Activated naive CD8-positive, alpha-beta T cell treated with anti-CD3 and anti-CD28 coated beads, Interleukin-2, amount 10 ng/mL, durations not matched to agents 7 days and 5 days (primary cell): ENCODE measurements at regions not wholly inside any gene's neighbourhood (a gene's known extent, or its start where the extent isn't known, plus 50 kb on each side); places are given as distances from the start of the nearest gene placed in this dataset.

Source experiments
- ATAC-seq: fragments of 150-1000 bp; cut with Tn5 transposase; one replicate; pipeline ENCODE4 v1.10.0; 2021; ENCODE audit warnings: low read depth, moderate library complexity
- POLR2A ChIA-PET: fragments of 350-600 bp; sonication (Branson Sonifier 250); formaldehyde crosslinking; loops from one replicate; lab custom pipeline; 2021; ENCODE audit warnings: antibody characterized with exemption; lab: Charles Lee
- DNase-seq: peaks from one replicate; pipeline ENCODE4 v3.0.0; 2021
- H3K27ac Mint-ChIP-seq: one replicate; pipeline ENCODE4 v1.8.0; 2022; ENCODE audit warnings: mild to moderate bottlenecking, mixed read lengths
- H3K27me3 Mint-ChIP-seq: one replicate; pipeline ENCODE4 v1.8.0; 2022; ENCODE audit warnings: mild to moderate bottlenecking, moderate library complexity, mixed read lengths
- H3K36me3 Mint-ChIP-seq: one replicate; pipeline ENCODE4 v1.8.0; 2021; ENCODE audit warnings: mild to moderate bottlenecking, mixed read lengths
- H3K4me1 Mint-ChIP-seq: one replicate; pipeline ENCODE4 v1.8.0; 2021; ENCODE audit warnings: mixed read lengths
- H3K4me3 Mint-ChIP-seq: one replicate; pipeline ENCODE4 v1.8.0; 2022; ENCODE audit warnings: mild to moderate bottlenecking, moderate library complexity, mixed read lengths
- H3K9me3 Mint-ChIP-seq: one replicate; pipeline ENCODE4 v1.8.0; 2021; ENCODE audit warnings: mixed read lengths

DNA sequence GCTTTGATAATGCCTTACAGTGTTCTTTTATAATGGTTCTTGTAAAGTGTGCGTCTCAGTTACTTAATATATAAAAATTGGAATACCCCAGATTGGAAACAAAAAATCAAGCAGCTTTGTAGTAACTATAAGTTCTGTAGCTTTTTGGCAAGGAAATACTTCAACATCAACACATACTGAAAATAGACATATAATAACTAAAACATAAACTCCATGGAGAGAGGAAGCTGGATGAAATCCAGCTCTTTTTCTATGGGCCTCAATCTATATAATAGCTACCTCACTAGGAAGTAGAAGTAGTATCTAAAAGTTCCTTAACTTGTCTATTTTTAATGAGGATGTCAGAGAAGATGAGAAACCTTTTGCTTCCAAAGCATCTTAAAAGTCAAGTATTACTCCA, 313.3 kb upstream of the NFIA start:
- no peak for DNase-seq
- no peak for ATAC-seq
- Mint-ChIP-seq H3K27ac (no peak overlapping the region), H3K27me3 (no peaks in the 10 kb centered on the region), H3K4me3 (no peak overlapping the region), H3K9me3 (no peaks in the 10 kb centered on the region), H3K4me1 (no peaks in the 10 kb centered on the region), H3K36me3 (no peaks in the 10 kb centered on the region)
- POLR2A ChIA-PET = no interaction called here

DNA sequence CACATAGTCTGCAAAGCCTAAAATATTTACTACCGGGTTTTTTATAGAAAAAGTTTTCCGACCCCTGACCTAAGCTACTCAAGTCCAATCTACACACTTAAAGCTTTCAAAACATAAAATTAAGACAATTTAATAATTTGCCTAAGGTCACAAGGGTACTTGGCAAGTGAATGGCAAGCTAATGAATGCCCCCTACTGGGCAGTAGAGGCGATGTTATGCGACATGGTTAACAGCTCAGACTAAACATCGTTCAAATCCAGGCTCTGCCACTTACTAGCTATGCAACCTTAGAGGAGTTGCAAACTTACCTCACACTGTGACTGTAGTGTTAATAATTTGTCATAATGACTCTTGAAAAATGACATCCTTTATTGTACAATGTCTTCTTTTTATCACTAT, 317.2 kb upstream of the NFIA start:
- POLR2A ChIA-PET = no interaction called here
- Mint-ChIP-seq H3K4me3 (no peak overlapping the region), H3K4me1 (no peaks in the 10 kb centered on the region), H3K27ac (no peak overlapping the region), H3K27me3 (no peaks in the 10 kb centered on the region), H3K36me3 (no peaks in the 10 kb centered on the region), H3K9me3 (no peaks in the 10 kb centered on the region)
- DNase-seq (no peak), ATAC-seq (no peak)

- Mint-ChIP-seq H3K4me3 (no peak overlapping the region), H3K9me3 (no peaks in the 10 kb centered on the region), H3K27me3 (no peaks in the 10 kb centered on the region), H3K4me1 (no peaks in the 10 kb centered on the region), H3K27ac (no peak overlapping the region), H3K36me3 (no peaks in the 10 kb centered on the region)
- DNase-seq = no peak
- POLR2A ChIA-PET = no interaction called here
- no peak for ATAC-seq
Measured at GRCh38 chr1:60764489-60764888, 317.9 kb upstream of the NFIA start.

DNA sequence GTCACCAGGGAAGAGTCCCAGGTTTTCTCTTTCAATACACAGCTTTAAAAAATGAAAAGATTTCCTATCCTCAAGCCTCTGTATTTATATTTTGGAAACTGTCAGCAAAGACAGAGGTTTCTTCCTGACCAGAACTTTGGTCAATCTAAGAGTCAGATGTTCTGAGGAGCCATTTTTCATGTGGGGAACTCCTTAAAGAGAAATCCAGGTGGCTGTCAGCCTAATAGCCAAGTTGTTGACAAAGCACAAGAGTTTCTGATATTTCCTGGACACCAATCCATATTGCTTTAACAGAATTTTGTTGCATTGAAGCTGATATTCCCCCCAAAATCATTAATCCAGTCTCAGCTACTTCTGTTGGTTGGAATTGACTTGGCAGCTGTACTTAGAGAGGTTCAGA, 318.6 kb upstream of the NFIA start:
- no peaks in the 10 kb centered on the region for H3K27me3 Mint-ChIP-seq
- DNase-seq = no peak
- no peak for ATAC-seq

GRCh38 chr1:60762911-60763310, 319.4 kb upstream of the NFIA start:
- no peak overlapping the region for H3K27ac Mint-ChIP-seq

More for the DNA sequence above, 318.6 kb upstream of the NFIA start:
- no peaks in the 10 kb centered on the region for H3K4me1 Mint-ChIP-seq
- no peaks in the 10 kb centered on the region for H3K36me3 Mint-ChIP-seq
- H3K27ac Mint-ChIP-seq = no peak overlapping the region
- H3K9me3 Mint-ChIP-seq = no peaks in the 10 kb centered on the region
- no peak overlapping the region for H3K4me3 Mint-ChIP-seq
- POLR2A ChIA-PET = no interaction called here

GRCh38 chr1:60762176-60762575, 320.2 kb upstream of the NFIA start:
- POLR2A ChIA-PET = no interaction called here
- no peak for ATAC-seq
- Mint-ChIP-seq H3K36me3 (no peaks in the 10 kb centered on the region), H3K9me3 (no peaks in the 10 kb centered on the region), H3K4me3 (no peak overlapping the region), H3K27me3 (no peaks in the 10 kb centered on the region), H3K27ac (no peak overlapping the region), H3K4me1 (no peaks in the 10 kb centered on the region)
- no peak for DNase-seq

More at GRCh38 chr1:60762911-60763310, 319.4 kb upstream of the NFIA start:
- Mint-ChIP-seq H3K4me1 (no peaks in the 10 kb centered on the region), H3K4me3 (no peak overlapping the region), H3K27me3 (no peaks in the 10 kb centered on the region), H3K36me3 (no peaks in the 10 kb centered on the region), H3K9me3 (no peaks in the 10 kb centered on the region)
- DNase-seq = no peak
- ATAC-seq = no peak
- POLR2A ChIA-PET = no interaction called here

DNA sequence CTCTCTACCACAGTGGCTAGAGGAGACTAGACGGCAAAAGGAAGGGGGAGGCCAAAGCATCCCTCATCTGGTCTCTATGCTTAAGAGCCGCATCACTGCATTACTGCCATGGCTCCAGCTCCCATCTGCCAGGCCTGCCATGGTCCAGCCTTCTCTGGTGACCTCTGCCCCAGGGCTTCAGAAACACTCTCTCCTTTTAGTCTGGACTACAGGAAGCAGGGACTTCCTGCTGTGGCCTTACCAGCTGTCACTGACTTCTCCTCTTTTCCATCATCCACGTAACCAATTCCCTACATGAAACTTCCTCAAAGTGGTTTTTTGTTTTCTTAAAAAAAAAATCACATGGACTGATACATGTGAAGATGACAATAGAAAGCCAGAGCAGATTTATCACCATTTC, 323.1 kb upstream of the NFIA start:
- no peak for DNase-seq
- H3K27me3 Mint-ChIP-seq = no peaks in the 10 kb centered on the region
- POLR2A ChIA-PET = no interaction called here
- H3K36me3 Mint-ChIP-seq = no peaks in the 10 kb centered on the region
- ATAC-seq = no peak
- H3K27ac Mint-ChIP-seq = no peak overlapping the region
- no peak overlapping the region for H3K4me3 Mint-ChIP-seq
- H3K9me3 Mint-ChIP-seq = no peaks in the 10 kb centered on the region
- no peaks in the 10 kb centered on the region for H3K4me1 Mint-ChIP-seq

DNA sequence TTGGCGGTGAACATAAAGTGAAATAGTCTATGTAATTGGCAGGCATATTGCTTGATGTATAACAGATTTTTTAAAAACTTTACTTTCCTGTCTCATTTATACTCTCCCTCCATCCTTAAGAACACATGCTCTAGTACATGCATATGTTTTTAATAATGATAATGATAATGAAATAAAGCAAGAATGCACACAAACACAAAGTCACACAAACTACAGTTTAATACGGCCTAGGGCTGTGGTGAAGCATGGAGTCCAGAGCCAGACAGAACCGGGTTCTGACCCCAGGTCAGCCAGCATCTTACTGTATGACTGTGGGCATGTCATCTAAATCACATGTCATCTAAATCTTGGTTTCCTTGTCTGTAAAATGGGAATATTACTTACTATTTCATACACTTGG, 324.9 kb upstream of the NFIA start:
- no peak overlapping the region for H3K27ac Mint-ChIP-seq
- DNase-seq (no peak), ATAC-seq (no peak)
- no peaks in the 10 kb centered on the region for H3K4me1 Mint-ChIP-seq
- H3K9me3 Mint-ChIP-seq = no peaks in the 10 kb centered on the region
- H3K4me3 Mint-ChIP-seq = no peak overlapping the region
- no peaks in the 10 kb centered on the region for H3K27me3 Mint-ChIP-seq
- no peaks in the 10 kb centered on the region for H3K36me3 Mint-ChIP-seq
- POLR2A ChIA-PET = no interaction called here

DNA sequence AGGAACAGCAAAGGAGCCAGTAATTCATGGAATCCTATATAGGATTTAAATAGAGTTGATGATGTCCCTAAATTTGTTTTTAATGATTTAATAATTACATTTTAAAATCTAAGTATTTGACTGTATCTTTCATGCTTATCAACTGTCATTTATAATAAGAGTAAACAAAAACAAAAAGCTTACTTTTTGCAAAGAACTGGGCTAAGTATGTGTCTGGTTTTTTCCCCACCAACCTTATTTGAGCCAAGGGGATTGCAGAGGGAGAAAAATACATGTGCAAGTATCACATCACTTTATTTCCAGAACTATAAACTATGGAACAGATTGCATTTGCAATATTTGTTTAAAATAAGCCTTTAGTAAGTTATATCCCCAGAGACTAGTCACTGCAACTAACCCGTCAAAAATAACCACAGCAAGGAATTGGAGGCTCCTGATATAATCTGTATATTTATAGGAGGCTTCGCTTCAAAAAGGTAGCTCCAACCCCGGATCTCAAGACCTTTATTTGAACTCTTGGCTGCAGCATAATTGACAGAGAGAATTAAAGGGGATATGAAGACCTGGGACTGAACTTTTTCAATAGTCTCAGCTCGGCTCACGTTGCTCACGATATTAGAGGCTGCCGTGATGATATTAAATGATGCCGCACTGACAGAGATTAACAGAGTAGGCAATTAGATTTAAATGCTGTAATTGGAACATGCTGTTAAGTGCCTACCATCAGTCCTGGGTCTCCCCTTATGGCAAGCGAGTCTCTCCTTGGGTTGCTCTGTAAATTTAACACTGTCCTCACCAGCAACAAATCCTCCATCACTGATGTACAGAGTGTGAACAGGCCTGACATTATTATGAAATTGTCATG, 329.1 kb upstream of the NFIA start:
- Mint-ChIP-seq H3K36me3 (no peaks in the 10 kb centered on the region), H3K27me3 (no peaks in the 10 kb centered on the region), H3K9me3 (no peaks in the 10 kb centered on the region), H3K27ac (no peak overlapping the region), H3K4me3 (no peak overlapping the region), H3K4me1 (no peaks in the 10 kb centered on the region)
- DNase-seq (no peak), ATAC-seq (no peak)
- POLR2A ChIA-PET = no interaction called here

GRCh38 chr1:60751306-60751705, 331.1 kb upstream of the NFIA start:
- H3K36me3 Mint-ChIP-seq = no peaks in the 10 kb centered on the region
- DNase-seq = no peak
- no peaks in the 10 kb centered on the region for H3K27me3 Mint-ChIP-seq
- no peak for ATAC-seq
- H3K27ac Mint-ChIP-seq = no peak overlapping the region
- H3K9me3 Mint-ChIP-seq = no peaks in the 10 kb centered on the region
- H3K4me3 Mint-ChIP-seq = no peak overlapping the region
- POLR2A ChIA-PET = no interaction called here
- no peaks in the 10 kb centered on the region for H3K4me1 Mint-ChIP-seq

- no peaks in the 10 kb centered on the region for H3K36me3 Mint-ChIP-seq
- no peaks in the 10 kb centered on the region for H3K27me3 Mint-ChIP-seq
- H3K4me1 Mint-ChIP-seq = no peaks in the 10 kb centered on the region
- no peak overlapping the region for H3K27ac Mint-ChIP-seq
- POLR2A ChIA-PET = no interaction called here
- no peaks in the 10 kb centered on the region for H3K9me3 Mint-ChIP-seq
- no peak for ATAC-seq
- H3K4me3 Mint-ChIP-seq = no peak overlapping the region
- DNase-seq = no peak
Measured at GRCh38 chr1:60747353-60747752, 335.0 kb upstream of the NFIA start.

DNA sequence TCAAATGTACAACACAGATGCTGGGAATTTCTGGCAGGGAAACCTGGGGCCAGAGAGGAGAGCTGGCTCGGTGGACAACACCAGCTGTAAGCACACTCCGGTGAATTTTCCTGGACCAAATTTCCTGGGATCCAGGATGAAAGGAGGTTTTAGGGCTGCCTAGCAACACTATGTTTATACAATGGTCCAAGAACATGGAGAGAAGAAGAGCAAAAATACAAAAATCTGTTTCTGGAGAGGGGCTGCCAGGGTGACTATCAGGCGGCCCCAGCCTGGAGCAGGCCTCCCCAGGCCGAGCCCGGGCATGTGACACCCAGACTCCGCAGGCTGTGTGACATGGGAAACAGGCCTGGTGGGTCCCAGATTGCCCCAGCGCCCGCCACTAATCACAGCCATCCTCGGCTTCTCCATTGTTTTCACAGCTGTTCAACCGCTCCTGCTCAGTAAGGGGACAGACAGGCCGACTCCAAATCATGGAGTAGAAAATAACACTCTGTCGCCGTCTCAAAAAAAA, 336.0 kb upstream of the NFIA start:
- POLR2A ChIA-PET = no interaction called here
- Mint-ChIP-seq H3K4me3 (no peak overlapping the region), H3K27me3 (no peaks in the 10 kb centered on the region), H3K27ac (no peak overlapping the region), H3K36me3 (no peaks in the 10 kb centered on the region), H3K4me1 (no peaks in the 10 kb centered on the region), H3K9me3 (no peaks in the 10 kb centered on the region)
- DNase-seq = no peak
- no peak for ATAC-seq

GRCh38 chr1:60745484-60745883, 336.9 kb upstream of the NFIA start:
- POLR2A ChIA-PET = no interaction called here
- Mint-ChIP-seq H3K4me3 (no peak overlapping the region), H3K36me3 (no peaks in the 10 kb centered on the region), H3K9me3 (no peaks in the 10 kb centered on the region), H3K27ac (no peak overlapping the region), H3K4me1 (no peaks in the 10 kb centered on the region), H3K27me3 (no peaks in the 10 kb centered on the region)
- DNase-seq (no peak), ATAC-seq (no peak)

DNA sequence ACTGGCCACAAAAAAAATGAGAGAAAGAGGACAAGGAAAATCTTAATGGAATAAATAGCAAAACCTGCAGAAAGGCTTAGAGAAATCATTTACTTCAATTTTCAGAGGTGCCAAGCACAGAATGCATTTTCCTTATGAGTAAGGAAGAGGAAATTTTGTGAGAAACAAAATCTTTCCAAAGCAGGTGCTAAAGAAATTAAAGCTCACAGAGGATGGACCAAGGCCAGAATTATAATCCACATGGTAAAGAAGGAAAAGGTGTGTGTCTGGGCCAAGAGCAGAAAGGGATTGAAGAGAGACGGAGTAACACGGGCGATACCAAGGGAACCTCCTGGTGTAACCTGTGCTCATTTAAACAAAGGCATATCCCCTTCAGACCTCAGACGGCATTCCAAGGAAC, 340.0 kb upstream of the NFIA start:
- Mint-ChIP-seq H3K36me3 (no peaks in the 10 kb centered on the region), H3K27me3 (no peaks in the 10 kb centered on the region)

More for the DNA sequence above, 340.0 kb upstream of the NFIA start:
- ATAC-seq (no peak), DNase-seq (no peak)
- Mint-ChIP-seq H3K4me3 (no peak overlapping the region), H3K4me1 (no peaks in the 10 kb centered on the region), H3K9me3 (no peaks in the 10 kb centered on the region), H3K27ac (no peak overlapping the region)
- POLR2A ChIA-PET = no interaction called here
